GM12878 (cell line): ENCODE measurements at regions not wholly inside any gene's neighbourhood (a gene's known extent, or its start where the extent isn't known, plus 50 kb on each side); places are given as distances from the start of the nearest gene placed in this dataset.

Source experiments
- ATAC-seq: fragments of 200-7000 bp; cut with Tn5 transposase; 3 replicates; pipeline ENCODE4 v1.9.1; 2020; ENCODE audit warnings: mild to moderate bottlenecking, moderate library complexity
- BruUV-seq: library from RNA; stranded (reverse); fragments of 400-500 nt; replicated peaks from 2 replicates; lab custom pipeline; 2021; lab: Mats Ljungman, UMichigan
- CTCF ChIA-PET: fragments of 300-600 bp; sonication (Branson Sonifier 250); formaldehyde crosslinking; extraction: SDS; loops from one replicate; lab custom pipeline; 2021; ENCODE audit warnings: inconsistent platforms; lab: Yijun Ruan, JAX
- POLR2A ChIA-PET: fragments of 350-600 bp; formaldehyde crosslinking; extraction: SDS; loops from one replicate; lab custom pipeline; 2021; ENCODE audit warnings: inconsistent platforms; lab: Charles Lee
- RAD21 ChIA-PET: fragments of 300-600 bp; sonication (Branson Sonifier 250); formaldehyde crosslinking; loops from one replicate; lab custom pipeline; 2023; ENCODE audit warnings: antibody characterized with exemption; ENCODE audit not compliant: unreplicated experiment; lab: Charles Lee
- SMC1A ChIA-PET: fragments of 300-600 bp; sonication (Branson Sonifier 250); formaldehyde crosslinking; loops from one replicate; lab custom pipeline; 2023; ENCODE audit not compliant: unreplicated experiment, uncharacterized antibody; lab: Charles Lee
- DNase-seq: peaks from one replicate; pipeline ENCODE4 v3.0.0-alpha.2; 2011; ENCODE audit warnings: low read depth, low spot score
- FAIRE-seq: peaks from 3 replicates; lab custom pipeline; 2011; peaks lifted over from hg19 to GRCh38; lab: Jason Lieb, UNC
- H2AFZ ChIP-seq: 2 replicates; pipeline ENCODE4 v1.6.0; 2011; ENCODE audit warnings: low read depth, low read length, control low read depth; ENCODE audit not compliant: control insufficient read depth
- H3K27ac ChIP-seq: 2 replicates; pipeline ENCODE4 v1.5.1; 2011; ENCODE audit warnings: control low read depth; ENCODE audit not compliant: control insufficient read depth, insufficient read depth
- H3K27me3 ChIP-seq, 2 experiments: replicated peaks in 1 of 2; 2 replicates each; pipeline versions ENCODE4 v1.6.0 to v1.6.1; 2011; ENCODE audit warnings: low read length in 1 of 2; ENCODE audit not compliant: control insufficient read depth in 2 of 2, insufficient read depth in 2 of 2
- H3K36me3 ChIP-seq, 2 experiments: 2 replicates each; pipeline ENCODE4 v1.5.1; 2011; ENCODE audit warnings: low read length in 1 of 2; ENCODE audit not compliant: control insufficient read depth in 2 of 2, insufficient read depth in 2 of 2
- H3K4me1 ChIP-seq: 2 replicates; pipeline ENCODE4 v1.6.1; 2011; ENCODE audit warnings: mild to moderate bottlenecking, low read length, moderate library complexity, mixed read lengths; ENCODE audit not compliant: control insufficient read depth, insufficient read depth
- H3K4me2 ChIP-seq: 2 replicates; pipeline ENCODE4 v1.6.0; 2011; ENCODE audit warnings: control low read depth; ENCODE audit not compliant: control insufficient read depth, insufficient read depth
- H3K4me3 ChIP-seq: fragments of 200-600 bp; sonication (generic); 2 replicates; pipeline ENCODE4 v1.5.1; 2016
- H3K79me2 ChIP-seq: 2 replicates; pipeline ENCODE4 v1.6.0; 2011; ENCODE audit warnings: low read length; ENCODE audit not compliant: control insufficient read depth, insufficient read depth
- H3K9ac ChIP-seq: 2 replicates; pipeline ENCODE4 v1.8.0; 2011; ENCODE audit warnings: low read length, control low read depth, mixed read lengths; ENCODE audit not compliant: control insufficient read depth, insufficient read depth
- H3K9me3 ChIP-seq: replicated peaks from 3 replicates; pipeline ENCODE4 v1.5.1; 2011; ENCODE audit warnings: mild to moderate bottlenecking, low read length; ENCODE audit not compliant: control insufficient read depth, insufficient read depth
- H4K20me1 ChIP-seq: 2 replicates; pipeline ENCODE4 v1.6.0; 2011; ENCODE audit not compliant: control insufficient read depth, insufficient read depth
- EGR1 ChIP-seq, 2 experiments: IDR thresholded peaks; 1 replicate in 1 of 2; 2 replicates in 1 of 2; pipeline ENCODE4 v1.6.1; 2011 to 2012; ENCODE audit warnings: low read depth in 2 of 2, low read length in 2 of 2, borderline replicate concordance in 1 of 2, mild to moderate bottlenecking in 1 of 2, moderate library complexity in 1 of 2
- HDAC2 ChIP-seq: fragments of 200-600 bp; sonication (generic); IDR thresholded peaks from 2 replicates; pipeline ENCODE4 v1.6.1; 2017
- MYC ChIP-seq: IDR thresholded peaks from 2 replicates; pipeline ENCODE4 v1.6.1; 2011; ENCODE audit warnings: mild to moderate bottlenecking, low read length, moderate library complexity, inconsistent platforms; ENCODE audit not compliant: insufficient read depth, insufficient replicate concordance, insufficient read length, severe bottlenecking
- PAX5 ChIP-seq: IDR thresholded peaks from 2 replicates; pipeline ENCODE4 v1.6.1; 2011; ENCODE audit warnings: low read depth, low read length, borderline replicate concordance
- PAX8 ChIP-seq: fragments of 450-650 bp; IDR thresholded peaks from 2 replicates; pipeline ENCODE4 v1.6.1; 2017; ENCODE audit warnings: mild to moderate bottlenecking, moderate library complexity
- SIX5 ChIP-seq: IDR thresholded peaks from 2 replicates; pipeline ENCODE4 v1.6.1; 2011; ENCODE audit warnings: mild to moderate bottlenecking, low read depth, low read length, moderate library complexity; ENCODE audit not compliant: severe bottlenecking
- SMARCA5 ChIP-seq: fragments of 450-650 bp; IDR thresholded peaks from 2 replicates; pipeline ENCODE4 v1.6.1; 2017; ENCODE audit warnings: mild to moderate bottlenecking
- YBX1 ChIP-seq: fragments of 450-650 bp; IDR thresholded peaks from 2 replicates; pipeline ENCODE4 v1.6.1; 2016; ENCODE audit warnings: antibody characterized with exemption
- WGBS: methylation state at CpG from one replicate; pipeline ENCODE4 v1.1.6; 2016; ENCODE audit warnings: low lambda C conversion rate; ENCODE audit not compliant: insufficient replicate concordance, insufficient coverage; ENCODE audit errors: missing lambda C conversion rate; 5-methylcytosine and 5-hydroxymethylcytosine counted together
- in situ Hi-C: fragments of 300-500 bp; cut with MboI; formaldehyde crosslinking; loops from 9 replicates; pipeline ENCODE4 v1.14.3; 2018; ENCODE audit warnings: mixed read lengths
- intact Hi-C: fragments of 100-400 bp; cut with micrococcal nuclease; formaldehyde crosslinking; loops from one replicate; pipeline ENCODE4 v1.14.2; 2022; ENCODE audit not compliant: unreplicated experiment
- TF ChIP-seq, protein P1 (sequence below): fragments of 450-650 bp; IDR thresholded peaks from 2 replicates; pipeline ENCODE4 v1.6.1; 2017; ENCODE audit warnings: borderline replicate concordance

- no TSS peak for BruUV-seq
- H3K9ac ChIP-seq: no peak overlapping the region
- ChIA-PET CTCF (no interaction called here), POLR2A (no interaction called here), SMC1A (no interaction called here), RAD21 (no interaction called here)
- 16% methylated on average over 9 of the region's 9 CpGs for WGBS
- ATAC-seq (no peak; the same call in 1 of the 3 replicates), FAIRE-seq (no peak), DNase-seq (no peak)
- H3K79me2 ChIP-seq: no peaks in the 10 kb centered on the region
- no peaks in the 10 kb centered on the region for H3K27me3 ChIP-seq
- no peak overlapping the region for H3K4me3 ChIP-seq
- no peaks in the 10 kb centered on the region for H3K9me3 ChIP-seq
- H3K4me1 ChIP-seq: no peaks in the 10 kb centered on the region
- no peak overlapping the region for H3K27ac ChIP-seq
- intact Hi-C loops (no loop called here), in situ Hi-C loops (loop anchor here (5.0 kb wide), 1 partner anchor 50 kb away; no protein-coding TSS in a partner anchor)
- no peaks in the 10 kb centered on the region for H3K36me3 ChIP-seq
- no peaks in the 10 kb centered on the region for H4K20me1 ChIP-seq
- no peak overlapping the region for H2AFZ ChIP-seq
- no peak for TF ChIP-seq SIX5
- TF ChIP-seq PAX8: no peak
- no peak for TF ChIP-seq MYC
- TF ChIP-seq EGR1 (IDR thresholded peaks at IDR 0.05; ENCODE audit: borderline replicate concordance in 1 of 2, low read depth in 2 of 2, low read length in 2 of 2): no peak
- no peak for TF ChIP-seq YBX1
- TF ChIP-seq PAX5: no peak
- no peak for TF ChIP-seq HDAC2
- no peak for TF ChIP-seq SMARCA5
- TF ChIP-seq, protein P1, sequence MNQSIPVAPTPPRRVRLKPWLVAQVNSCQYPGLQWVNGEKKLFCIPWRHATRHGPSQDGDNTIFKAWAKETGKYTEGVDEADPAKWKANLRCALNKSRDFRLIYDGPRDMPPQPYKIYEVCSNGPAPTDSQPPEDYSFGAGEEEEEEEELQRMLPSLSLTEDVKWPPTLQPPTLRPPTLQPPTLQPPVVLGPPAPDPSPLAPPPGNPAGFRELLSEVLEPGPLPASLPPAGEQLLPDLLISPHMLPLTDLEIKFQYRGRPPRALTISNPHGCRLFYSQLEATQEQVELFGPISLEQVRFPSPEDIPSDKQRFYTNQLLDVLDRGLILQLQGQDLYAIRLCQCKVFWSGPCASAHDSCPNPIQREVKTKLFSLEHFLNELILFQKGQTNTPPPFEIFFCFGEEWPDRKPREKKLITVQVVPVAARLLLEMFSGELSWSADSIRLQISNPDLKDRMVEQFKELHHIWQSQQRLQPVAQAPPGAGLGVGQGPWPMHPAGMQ: no peak
- TF ChIP-seq, all 136 proteins: peak for 0
- no peak overlapping the region for H3K4me2 ChIP-seq
These were observed 227.9 kb upstream of the SIX2 start for GRCh38 chr2:45237128-45237527.
